ENCODE measurements at regions not wholly inside any gene's neighbourhood (a gene's known extent, or its start where the extent isn't known, plus 50 kb on each side); places are given as distances from the start of the nearest gene placed in this dataset.
"Not testable (repeated sequence)": the region's sequence is repeated elsewhere in the genome, so short reads cannot be mapped to it uniquely, and the experiment has no call there.

GRCh38 chr22:48300877-48301276, 1526.8 kb downstream of the BRD1 start:
- TF ChIP-seq CTCF (IDR thresholded peaks at IDR 0.05; ENCODE audit: borderline replicate concordance, insufficient read depth, low read depth, low read length) = no peak
- no peak overlapping the region for H3K4me3 ChIP-seq (ENCODE audit: low read depth, low read length)

GRCh38 chr22:48299801-48300200, 1527.9 kb downstream of the BRD1 start:
- TF ChIP-seq CTCF (IDR thresholded peaks at IDR 0.05; ENCODE audit: borderline replicate concordance, insufficient read depth, low read depth, low read length) = no peak
- no peak overlapping the region for H3K4me3 ChIP-seq (ENCODE audit: low read depth, low read length)

GRCh38 chr22:48299124-48299523, 1528.5 kb downstream of the BRD1 start:
- H3K4me3 ChIP-seq (ENCODE audit: low read depth, low read length) = no peak overlapping the region
- TF ChIP-seq CTCF (IDR thresholded peaks at IDR 0.05; ENCODE audit: borderline replicate concordance, insufficient read depth, low read depth, low read length) = no peak

- H3K4me3 ChIP-seq (ENCODE audit: low read depth, low read length) = no peak overlapping the region
Observed at GRCh38 chr22:48297296-48297695, 1530.4 kb downstream of the BRD1 start.

GRCh38 chr22:48289954-48290353, 1527.5 kb downstream of the TBC1D22A start:
- H3K4me3 ChIP-seq (ENCODE audit: low read depth, low read length) = not testable (repeated sequence)

More at GRCh38 chr22:48297296-48297695, 1530.4 kb downstream of the BRD1 start:
- TF ChIP-seq CTCF (IDR thresholded peaks at IDR 0.05; ENCODE audit: borderline replicate concordance, insufficient read depth, low read depth, low read length) = no peak

GRCh38 chr22:48288376-48288940, 1526.0 kb downstream of the TBC1D22A start:
- no peak for TF ChIP-seq CTCF (IDR thresholded peaks at IDR 0.05; ENCODE audit: borderline replicate concordance, insufficient read depth, low read depth, low read length)
- H3K4me3 ChIP-seq (ENCODE audit: low read depth, low read length) = no peak overlapping the region

- H3K4me3 ChIP-seq (ENCODE audit: low read depth, low read length) = no peak overlapping the region
- TF ChIP-seq CTCF (IDR thresholded peaks at IDR 0.05; ENCODE audit: borderline replicate concordance, insufficient read depth, low read depth, low read length) = no peak
Observed at GRCh38 chr22:48287031-48287430, 1524.6 kb downstream of the TBC1D22A start.

GRCh38 chr22:48284671-48285070, 1522.2 kb downstream of the TBC1D22A start:
- TF ChIP-seq CTCF (IDR thresholded peaks at IDR 0.05; ENCODE audit: borderline replicate concordance, insufficient read depth, low read depth, low read length) = no peak

More at GRCh38 chr22:48284671-48285070, 1522.2 kb downstream of the TBC1D22A start:
- no peak overlapping the region for H3K4me3 ChIP-seq (ENCODE audit: low read depth, low read length)
